GM19351 (cell line): ENCODE measurements at regions not wholly inside any gene's neighbourhood (a gene's known extent, or its start where the extent isn't known, plus 50 kb on each side); places are given as distances from the start of the nearest gene placed in this dataset.
"Not testable (repeated sequence)": the region's sequence is repeated elsewhere in the genome, so short reads cannot be mapped to it uniquely, and the experiment has no call there.

Source experiments
- ATAC-seq: cut with Tn5 transposase; IDR thresholded peaks from one replicate; pipeline ENCODE4 v1.9.1; 2021; ENCODE audit warnings: mild to moderate bottlenecking, moderate library complexity; ENCODE audit not compliant: unreplicated experiment

GRCh38 chr15:91356083-91356482 lies 256.0 kb downstream of the SV2B start:
- ATAC-seq, result no peak

DNA sequence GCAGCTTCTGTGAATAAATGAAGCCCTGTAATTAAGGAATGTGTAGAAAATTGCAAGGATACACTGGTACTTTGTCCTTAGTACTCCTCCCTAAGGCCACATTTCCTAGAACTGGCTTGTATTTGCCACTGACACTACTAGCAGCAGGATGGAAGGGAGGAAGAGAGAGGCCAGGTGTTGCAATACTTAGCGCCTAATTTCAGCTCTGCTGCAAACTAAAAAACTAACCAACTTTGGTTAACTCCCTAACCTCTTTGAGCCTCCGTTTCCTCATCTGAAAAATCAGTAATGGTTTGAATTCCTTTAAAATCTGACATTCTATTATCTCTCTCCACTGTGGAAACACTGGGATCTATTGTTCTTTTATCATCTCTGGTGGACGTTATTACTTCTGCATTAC lies 257.0 kb downstream of the SV2B start:
- ATAC-seq, result no peak

DNA sequence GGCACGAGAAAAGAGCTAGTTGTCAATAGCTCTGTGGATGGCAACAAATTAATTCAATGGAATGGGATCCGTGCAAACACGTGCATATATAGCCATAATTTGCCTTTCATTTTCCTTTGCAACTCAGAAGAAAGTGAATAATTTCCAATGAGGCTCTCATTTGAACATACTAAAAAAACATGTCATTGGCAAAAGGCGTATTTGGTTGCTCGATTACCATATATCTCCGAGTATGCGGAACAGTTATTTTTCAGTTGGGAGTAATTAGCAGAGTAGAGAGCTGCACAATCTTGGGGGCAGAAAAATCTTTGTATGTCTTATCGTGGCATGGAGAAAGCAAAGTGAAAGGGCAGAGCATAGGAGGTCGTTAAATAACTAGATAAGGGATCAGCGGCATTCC lies 257.4 kb downstream of the SV2B start:
- no peak for ATAC-seq

GRCh38 chr15:91358405-91358804 lies 258.3 kb downstream of the SV2B start:
- ATAC-seq, result no peak

- ATAC-seq, result not testable (repeated sequence)
These were observed 261.6 kb downstream of the SV2B start for GRCh38 chr15:91361696-91362095.

GRCh38 chr15:91366111-91366510 lies 266.1 kb downstream of the SV2B start:
- no peak for ATAC-seq

GRCh38 chr15:91368611-91369010 lies 268.6 kb downstream of the SV2B start:
- ATAC-seq, result no peak

DNA sequence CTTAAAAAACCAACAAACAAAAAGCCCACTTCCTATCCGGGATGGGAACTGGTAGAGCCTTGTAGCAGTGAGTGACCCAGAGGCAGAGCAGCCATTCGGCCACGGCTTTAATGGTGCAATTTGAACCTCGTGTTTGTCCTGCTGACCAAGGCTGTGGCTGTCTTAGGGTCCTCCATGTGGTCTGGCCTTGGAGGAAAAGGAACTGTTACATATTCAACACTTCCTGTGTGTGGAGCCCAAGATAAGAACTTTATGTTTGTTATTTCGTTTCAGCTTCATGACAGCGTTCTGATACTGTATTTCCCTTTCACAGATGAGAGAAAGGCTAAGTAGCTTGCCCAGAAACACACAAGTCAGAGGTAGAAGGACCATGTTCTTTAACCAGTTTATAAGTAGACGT lies 269.8 kb downstream of the SV2B start:
- ATAC-seq, result no peak

- ATAC-seq, result not testable (repeated sequence)
These were observed 271.3 kb downstream of the SV2B start for GRCh38 chr15:91371345-91371744.

DNA sequence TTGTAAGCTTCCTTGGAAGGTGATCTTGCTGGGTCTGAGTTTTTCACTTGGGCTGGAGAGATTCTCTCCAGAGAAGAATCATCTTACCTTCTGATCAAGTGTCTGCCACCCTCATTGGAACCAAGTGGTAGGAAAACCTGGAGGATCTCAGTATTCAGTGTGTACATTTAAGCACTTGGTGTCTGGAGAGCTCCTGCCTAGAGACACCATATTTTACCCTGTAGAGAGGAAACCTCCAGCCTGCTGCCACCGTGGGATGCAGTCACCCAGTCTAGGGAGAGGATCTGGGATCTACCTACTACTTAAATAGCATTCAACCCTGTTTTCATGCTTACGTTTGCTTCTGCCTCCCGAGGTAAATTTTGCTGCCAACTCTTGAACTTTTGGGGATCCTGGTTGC lies 274.3 kb downstream of the SV2B start:
- ATAC-seq, result no peak

- ATAC-seq, result no peak
These were observed 276.0 kb downstream of the SV2B start for GRCh38 chr15:91376038-91376437.

GRCh38 chr15:91380114-91380513 lies 280.1 kb downstream of the SV2B start:
- ATAC-seq, result no peak

GRCh38 chr15:91383532-91383931 lies 283.5 kb downstream of the SV2B start:
- ATAC-seq, result no peak

- ATAC-seq, result no peak
These were observed 284.2 kb downstream of the SV2B start for GRCh38 chr15:91384189-91384730.

DNA sequence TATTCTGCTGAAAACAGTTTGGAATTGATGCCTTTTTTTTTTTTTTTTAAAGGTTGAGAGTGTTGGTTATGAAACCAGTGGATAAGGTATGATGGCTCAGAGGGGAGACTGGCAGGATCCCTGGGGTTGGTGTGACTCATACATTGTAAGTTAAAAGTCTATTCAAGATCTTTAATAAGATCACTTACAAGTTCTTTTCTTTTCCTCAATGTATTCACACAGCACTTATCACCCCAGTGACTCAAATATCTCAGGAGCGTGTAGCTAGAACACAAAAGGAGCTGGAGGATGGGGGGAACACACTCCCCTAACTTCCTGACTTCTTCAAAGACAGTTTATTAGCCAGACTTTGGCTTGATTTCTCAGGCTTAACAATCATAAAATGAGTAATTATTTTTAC lies 285.3 kb downstream of the SV2B start:
- no peak for ATAC-seq

GRCh38 chr15:91393186-91393585 lies 293.1 kb downstream of the SV2B start:
- no peak for ATAC-seq

DNA sequence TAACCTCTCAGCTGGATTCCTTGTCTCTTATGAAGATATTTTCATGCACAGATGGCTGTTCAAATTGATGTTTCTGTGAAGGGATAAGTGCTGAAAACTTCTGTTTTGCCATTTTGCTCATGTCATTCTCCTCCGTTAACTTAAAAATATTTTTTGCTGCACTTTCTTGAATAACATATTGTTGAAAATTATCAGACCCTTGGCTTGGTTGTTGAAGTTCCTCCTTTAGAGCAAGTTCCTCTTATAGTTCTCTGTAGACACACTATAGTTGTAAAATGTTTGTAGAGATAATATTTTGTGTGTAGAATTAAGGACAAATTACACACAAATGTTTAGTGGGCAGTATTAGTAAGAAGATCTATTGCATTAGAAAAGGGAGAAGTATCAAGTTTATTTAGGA lies 300.4 kb downstream of the SV2B start:
- no peak for ATAC-seq

DNA sequence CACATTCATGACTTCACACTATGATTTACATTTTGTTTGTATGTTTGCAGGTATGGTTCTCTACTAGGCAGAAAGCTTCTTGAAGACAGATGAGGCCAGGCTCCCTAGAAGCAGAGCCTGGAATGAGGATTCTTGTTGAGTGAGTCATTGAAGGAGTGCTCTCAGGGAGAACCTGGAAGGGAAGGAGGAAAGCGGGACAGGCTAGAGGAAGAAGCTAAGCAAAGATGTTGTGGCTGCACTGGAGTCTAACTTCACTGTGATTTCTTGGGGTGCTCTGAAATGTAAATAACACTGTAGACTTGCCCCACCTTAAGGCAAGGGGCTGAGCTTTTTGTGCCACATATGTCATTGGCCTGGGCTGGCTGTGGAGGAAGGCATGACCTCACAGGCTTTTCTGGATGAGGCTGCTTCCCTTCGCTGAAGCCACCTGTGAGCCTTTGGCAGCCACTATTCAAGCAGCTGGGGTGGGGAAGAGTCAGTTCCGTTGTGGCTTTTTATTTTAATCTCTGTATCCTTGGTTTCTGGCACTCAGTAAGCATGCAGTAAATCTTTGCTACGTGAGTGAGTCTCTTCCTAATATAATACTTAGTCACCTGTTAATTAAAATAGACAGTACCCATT lies 307.3 kb downstream of the SV2B start:
- ATAC-seq, result no peak

GRCh38 chr15:91408476-91409076 lies 308.5 kb downstream of the SV2B start:
- no peak for ATAC-seq

DNA sequence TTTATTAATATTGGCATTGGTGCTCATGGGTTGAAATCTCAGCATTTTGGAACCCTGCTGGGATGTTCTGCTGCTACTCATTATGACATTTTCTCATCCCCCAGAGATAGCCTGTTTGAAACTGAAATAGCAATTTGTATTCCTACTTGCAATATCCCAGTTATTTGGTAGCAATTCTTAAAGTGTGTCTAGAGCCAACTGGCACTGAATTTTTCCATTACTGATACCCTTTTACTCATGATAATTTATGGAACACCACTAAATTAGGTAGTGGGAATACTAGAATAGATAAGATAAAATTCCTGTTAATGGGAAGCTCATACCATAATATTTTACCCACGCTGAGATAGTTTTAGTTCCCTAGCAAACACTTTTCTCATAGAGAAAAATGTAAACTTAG lies 309.3 kb downstream of the SV2B start:
- no peak for ATAC-seq

DNA sequence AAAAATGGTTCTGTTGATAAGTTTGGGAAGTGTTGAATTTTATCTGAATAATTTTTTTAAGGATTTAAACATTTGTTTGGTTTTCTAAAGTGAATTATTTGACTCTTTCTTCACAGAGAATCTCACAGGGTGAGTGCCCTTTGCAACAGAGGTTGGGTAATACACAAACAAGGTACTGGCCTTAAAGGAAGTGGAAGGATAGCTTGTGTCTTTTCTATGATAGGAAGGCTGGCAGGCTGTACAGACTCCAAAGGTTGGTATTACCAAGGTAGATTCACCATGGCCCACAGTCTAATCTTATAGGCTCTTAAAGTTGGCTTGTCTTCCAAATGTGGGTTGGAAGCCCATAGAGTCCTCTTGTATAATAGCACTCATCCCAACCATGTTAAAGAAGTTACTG lies 311.5 kb downstream of the SV2B start:
- no peak for ATAC-seq

- no peak for ATAC-seq
These were observed 312.3 kb downstream of the SV2B start for GRCh38 chr15:91412138-91412928.
